Right hindlimb (tissue), 1 donor: ENCODE measurements at regions not wholly inside any gene's neighbourhood (a gene's known extent, or its start where the extent isn't known, plus 50 kb on each side); places are given as distances from the start of the nearest gene placed in this dataset.

Source experiments
- DNase-seq: peaks from one replicate; pipeline ENCODE4 v3.0.0-alpha.2; 2018

- DNase-seq = no peak
Measured at GRCh38 chr4:171629737-171630136, 183.5 kb upstream of the GALNTL6 start.

- no peak for DNase-seq
Measured at GRCh38 chr4:171629182-171629581, 184.0 kb upstream of the GALNTL6 start.

GRCh38 chr4:171626554-171626953 is 186.7 kb upstream of the GALNTL6 start:
- no peak for DNase-seq

GRCh38 chr4:171622729-171623128 is 190.5 kb upstream of the GALNTL6 start:
- DNase-seq = no peak

- no peak for DNase-seq
Measured at GRCh38 chr4:171621646-171622045, 191.6 kb upstream of the GALNTL6 start.

GRCh38 chr4:171612907-171613306 is 200.3 kb upstream of the GALNTL6 start:
- no peak for DNase-seq

GRCh38 chr4:171602638-171603355 is 210.4 kb upstream of the GALNTL6 start:
- no peak for DNase-seq

GRCh38 chr4:171601091-171601490 is 212.1 kb upstream of the GALNTL6 start:
- no peak for DNase-seq

GRCh38 chr4:171599628-171600027 is 213.6 kb upstream of the GALNTL6 start:
- no peak for DNase-seq

- no peak for DNase-seq
Measured at GRCh38 chr4:171594293-171594692, 218.9 kb upstream of the GALNTL6 start.

- DNase-seq = no peak
Measured at GRCh38 chr4:171590716-171591115, 222.5 kb upstream of the GALNTL6 start.

- no peak for DNase-seq
Measured at GRCh38 chr4:171588764-171589163, 224.4 kb upstream of the GALNTL6 start.

- DNase-seq = no peak
Measured at GRCh38 chr4:171588051-171588545, 225.1 kb upstream of the GALNTL6 start.

GRCh38 chr4:171583790-171584189 is 229.4 kb upstream of the GALNTL6 start:
- no peak for DNase-seq

- no peak for DNase-seq
Measured at GRCh38 chr4:171582961-171583581, 230.1 kb upstream of the GALNTL6 start.

GRCh38 chr4:171573181-171573580 is 240.0 kb upstream of the GALNTL6 start:
- no peak for DNase-seq

- no peak for DNase-seq
Measured at GRCh38 chr4:171565130-171565788, 247.9 kb upstream of the GALNTL6 start.

- DNase-seq = no peak
Measured at GRCh38 chr4:171561419-171561818, 251.8 kb upstream of the GALNTL6 start.

- DNase-seq = no peak
Measured at GRCh38 chr4:171553961-171554360, 259.2 kb upstream of the GALNTL6 start.

- no peak for DNase-seq
Measured at GRCh38 chr4:171542640-171543039, 270.6 kb upstream of the GALNTL6 start.

- no peak for DNase-seq
Measured at GRCh38 chr4:171538601-171539100, 274.6 kb upstream of the GALNTL6 start.

- DNase-seq = no peak
Measured at GRCh38 chr4:171534391-171534790, 278.8 kb upstream of the GALNTL6 start.

GRCh38 chr4:171532968-171533367 is 280.2 kb upstream of the GALNTL6 start:
- no peak for DNase-seq

GRCh38 chr4:171524903-171525302 is 288.3 kb upstream of the GALNTL6 start:
- peak; percentile 17 for DNase-seq
